Calu3 (cell line): ENCODE measurements at regions not wholly inside any gene's neighbourhood (a gene's known extent, or its start where the extent isn't known, plus 50 kb on each side); places are given as distances from the start of the nearest gene placed in this dataset.

ENCODE experiments used
- BruUV-seq: library from RNA; stranded (reverse); fragments of 400-500 nt; replicated peaks from 2 replicates; lab custom pipeline; 2021; lab: Mats Ljungman, UMichigan
- CTCF ChIA-PET: fragments of 300-600 bp; sonication (Branson Sonifier 250); formaldehyde crosslinking; loops from one replicate; lab custom pipeline; 2022; ENCODE audit warnings: antibody characterized with exemption; lab: Charles Lee
- DNase-seq: peaks from one replicate; pipeline ENCODE4 v3.0.0; 2022
- H3K27ac Mint-ChIP-seq: one replicate; pipeline ENCODE4 v1.8.0; 2022; ENCODE audit warnings: mixed read lengths; ENCODE audit not compliant: unreplicated experiment
- H3K27me3 Mint-ChIP-seq: one replicate; pipeline ENCODE4 v1.8.0; 2022; ENCODE audit warnings: mixed read lengths; ENCODE audit not compliant: unreplicated experiment
- H3K36me3 Mint-ChIP-seq: one replicate; pipeline ENCODE4 v1.8.0; 2022; ENCODE audit warnings: mild to moderate bottlenecking, moderate library complexity, mixed read lengths; ENCODE audit not compliant: insufficient read depth, unreplicated experiment
- H3K4me1 Mint-ChIP-seq: one replicate; pipeline ENCODE4 v1.8.0; 2022; ENCODE audit warnings: mild to moderate bottlenecking, low read depth, mixed read lengths; ENCODE audit not compliant: unreplicated experiment
- H3K4me3 Mint-ChIP-seq: one replicate; pipeline ENCODE4 v1.8.0; 2022; ENCODE audit warnings: mild to moderate bottlenecking, low read depth, moderate library complexity, mixed read lengths; ENCODE audit not compliant: unreplicated experiment
- H3K9me3 Mint-ChIP-seq: one replicate; pipeline ENCODE4 v1.8.0; 2022; ENCODE audit warnings: low read depth, mixed read lengths; ENCODE audit not compliant: unreplicated experiment
- CTCF ChIP-seq: fragments of 200-600 bp; IDR thresholded peaks from one replicate; pipeline ENCODE4 v1.8.0; 2022; ENCODE audit warnings: antibody characterized with exemption; ENCODE audit not compliant: unreplicated experiment
- intact Hi-C: fragments of 100-400 bp; cut with micrococcal nuclease; formaldehyde crosslinking; loops from one replicate; pipeline ENCODE4 v1.10.0; 2022; ENCODE audit not compliant: unreplicated experiment

DNA sequence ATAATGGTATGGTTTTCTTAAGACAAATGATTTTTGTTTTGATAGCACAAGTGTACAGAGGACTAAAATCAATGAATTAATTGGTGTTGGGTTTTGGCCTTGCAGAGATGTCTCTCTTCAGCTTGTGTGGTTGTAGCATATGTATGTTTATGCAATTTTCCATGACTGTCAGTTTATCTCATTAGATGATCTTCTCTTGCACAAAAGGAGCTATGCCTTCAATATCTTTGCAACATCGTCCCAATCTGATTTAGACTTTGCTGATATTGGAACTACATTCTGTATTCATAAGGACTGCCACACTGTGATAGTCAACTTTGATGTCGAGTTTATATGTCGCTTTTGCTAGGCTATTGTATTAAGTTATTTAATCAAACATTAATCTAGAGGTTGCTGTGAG lies 140.0 kb upstream of the TAF11L2 start:
- peaks cover 24% of the 10 kb centered on the region for H3K27me3 Mint-ChIP-seq
- TF ChIP-seq CTCF = no peak
- CTCF ChIA-PET = no interaction called here
- no peaks in the 10 kb centered on the region for H3K36me3 Mint-ChIP-seq
- H3K27ac Mint-ChIP-seq = no peak overlapping the region
- no peak for DNase-seq
- intact Hi-C loops = no loop called here
- H3K4me3 Mint-ChIP-seq = no peak overlapping the region
- H3K4me1 Mint-ChIP-seq = no peaks in the 10 kb centered on the region
- peaks cover 4% of the 10 kb centered on the region for H3K9me3 Mint-ChIP-seq
- no TSS peak for BruUV-seq

GRCh38 chr5:17359451-17360011 lies 138.5 kb upstream of the TAF11L2 start:
- H3K4me1 Mint-ChIP-seq = no peaks in the 10 kb centered on the region
- H3K4me3 Mint-ChIP-seq = no peak overlapping the region
- CTCF ChIA-PET = no interaction called here
- intact Hi-C loops = no loop called here
- no peak for DNase-seq
- H3K9me3 Mint-ChIP-seq = peaks cover under 1% of the 10 kb centered on the region
- H3K27ac Mint-ChIP-seq = no peak overlapping the region
- no peak for TF ChIP-seq CTCF
- H3K27me3 Mint-ChIP-seq = peaks cover 30% of the 10 kb centered on the region
- BruUV-seq = no TSS peak
- H3K36me3 Mint-ChIP-seq = no peaks in the 10 kb centered on the region

DNA sequence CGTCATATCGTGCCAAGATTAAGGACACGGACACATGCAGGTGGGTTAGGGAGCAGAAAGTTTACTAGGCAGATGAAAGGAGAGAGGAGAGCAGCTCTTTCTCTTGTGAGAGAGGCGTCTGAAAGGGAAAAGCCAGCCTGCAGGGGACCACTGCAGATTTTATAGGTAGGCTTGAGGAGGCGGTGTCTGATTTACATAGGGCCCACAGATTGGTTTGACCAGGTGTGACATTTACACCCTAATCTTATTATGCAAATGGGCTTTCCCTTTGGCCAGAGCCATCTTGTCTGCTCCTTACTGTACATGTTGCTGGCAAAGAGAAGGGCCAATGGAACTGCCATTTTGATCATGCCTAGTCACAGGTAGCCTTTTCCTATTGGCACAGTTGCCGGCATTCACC lies 137.2 kb upstream of the TAF11L2 start:
- no peaks in the 10 kb centered on the region for H3K36me3 Mint-ChIP-seq
- DNase-seq = no peak
- CTCF ChIA-PET = interaction anchor here (0.7 kb wide), 1 partner anchor 613 kb away, joined by 3 read pairs; no protein-coding TSS in a partner anchor
- H3K4me1 Mint-ChIP-seq = no peaks in the 10 kb centered on the region
- H3K27me3 Mint-ChIP-seq = peaks cover 38% of the 10 kb centered on the region
- no peaks in the 10 kb centered on the region for H3K9me3 Mint-ChIP-seq
- BruUV-seq = no TSS peak
- intact Hi-C loops = no loop called here
- H3K4me3 Mint-ChIP-seq = no peak overlapping the region
- no peak overlapping the region for H3K27ac Mint-ChIP-seq
- no peak for TF ChIP-seq CTCF

- TF ChIP-seq CTCF = no peak
- Mint-ChIP-seq H3K9me3 (no peaks in the 10 kb centered on the region), H3K27ac (no peak overlapping the region), H3K36me3 (no peaks in the 10 kb centered on the region), H3K4me3 (no peak overlapping the region), H3K4me1 (no peaks in the 10 kb centered on the region), H3K27me3 (peaks cover 43% of the 10 kb centered on the region)
- BruUV-seq = no TSS peak
- intact Hi-C loops = no loop called here
- CTCF ChIA-PET = interaction anchor here (0.7 kb wide), 1 partner anchor 1186 kb away, joined by 4 read pairs; no protein-coding TSS in a partner anchor
- no peak for DNase-seq
Observed at GRCh38 chr5:17361331-17361730, 136.7 kb upstream of the TAF11L2 start.
